ENCODE measurements at regions not wholly inside any gene's neighbourhood (a gene's known extent, or its start where the extent isn't known, plus 50 kb on each side); places are given as distances from the start of the nearest gene placed in this dataset.

- no peak for TF ChIP-seq POLR2A (IDR thresholded peaks at IDR 0.05)
- TF ChIP-seq CTCF (IDR thresholded peaks at IDR 0.05) = no peak
Measured at GRCh38 chr7:22667187-22667561, 59.8 kb upstream of the IL6 start.
